IPS DF 19.7 (cell line): ENCODE measurements at regions not wholly inside any gene's neighbourhood (a gene's known extent, or its start where the extent isn't known, plus 50 kb on each side); places are given as distances from the start of the nearest gene placed in this dataset.
"Not testable (repeated sequence)": the region's sequence is repeated elsewhere in the genome, so short reads cannot be mapped to it uniquely, and the experiment has no call there.

Experiments
- DNase-seq: peaks from one replicate; pipeline ENCODE4 v3.0.0-alpha.2; 2013; ENCODE audit warnings: low read depth, low spot score

DNA sequence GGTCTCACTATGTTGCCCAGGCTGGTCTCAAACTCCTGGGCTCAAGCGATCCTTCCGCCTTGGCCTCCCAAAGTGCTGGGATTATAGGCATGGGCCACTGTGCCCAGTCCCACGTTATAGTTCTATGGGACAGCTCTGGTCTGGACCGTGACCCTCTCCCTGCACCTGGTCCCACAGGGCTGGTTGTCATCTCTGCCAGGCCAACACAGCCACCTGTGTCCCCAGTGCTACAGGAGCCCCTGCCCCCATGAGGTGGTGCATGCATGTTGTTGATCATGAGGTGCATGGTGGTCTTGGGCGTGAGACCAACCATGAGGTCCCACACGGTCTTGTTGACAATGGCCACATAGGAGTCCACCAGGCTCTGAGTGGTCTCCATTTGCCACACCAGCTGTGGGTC, 51.0 kb upstream of the UBE2Q2 start:
- DNase-seq: not testable (repeated sequence)

- DNase-seq: no peak
These were observed 51.9 kb upstream of the UBE2Q2 start for GRCh38 chr15:75791337-75791713.

- DNase-seq: no peak
These were observed 52.5 kb upstream of the UBE2Q2 start for GRCh38 chr15:75790631-75791336.

DNA sequence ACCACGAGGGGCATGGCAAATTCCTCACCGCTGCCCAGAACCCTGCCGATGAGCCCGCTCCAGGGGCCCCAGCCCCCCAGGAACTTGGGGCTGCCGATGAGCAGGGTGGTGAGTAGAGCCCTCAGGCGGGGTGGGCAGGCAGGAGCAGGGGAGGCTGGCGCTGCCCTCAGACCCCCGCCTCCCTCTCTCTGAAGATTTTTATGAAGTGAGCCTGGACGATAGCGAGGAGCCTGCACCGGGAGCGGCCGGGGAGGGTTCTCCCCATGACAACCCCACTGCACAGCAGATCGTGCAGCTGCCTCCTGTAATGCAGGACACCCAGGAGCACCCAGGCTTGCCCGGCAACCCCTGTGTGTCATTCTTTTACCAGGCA, 56.7 kb upstream of the UBE2Q2 start:
- DNase-seq: no peak

GRCh38 chr15:75785771-75786574, 57.3 kb upstream of the UBE2Q2 start:
- DNase-seq: no peak

GRCh38 chr15:75784511-75785480, 58.5 kb upstream of the UBE2Q2 start:
- not testable (repeated sequence) for DNase-seq

DNA sequence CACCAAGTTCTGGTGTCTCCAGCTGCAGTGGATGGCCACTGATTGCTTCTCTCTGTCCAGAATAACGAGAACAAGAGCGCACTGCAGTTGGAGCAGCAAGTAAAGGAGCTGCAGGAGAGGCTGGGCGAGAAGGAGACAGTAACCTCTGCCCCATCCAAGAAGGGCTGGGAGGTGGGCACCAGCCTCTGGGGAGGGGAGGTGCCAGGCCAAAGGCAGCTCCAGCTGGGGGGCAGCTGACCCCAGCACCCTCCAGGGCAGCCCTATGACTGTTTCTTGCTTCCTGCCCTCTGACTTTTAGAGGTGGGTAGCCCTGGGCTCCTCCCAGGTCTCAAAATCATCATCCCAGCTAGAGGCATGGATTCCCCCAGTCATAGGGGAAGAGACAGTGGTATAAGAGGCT, 59.7 kb upstream of the UBE2Q2 start:
- DNase-seq: not testable (repeated sequence)

DNA sequence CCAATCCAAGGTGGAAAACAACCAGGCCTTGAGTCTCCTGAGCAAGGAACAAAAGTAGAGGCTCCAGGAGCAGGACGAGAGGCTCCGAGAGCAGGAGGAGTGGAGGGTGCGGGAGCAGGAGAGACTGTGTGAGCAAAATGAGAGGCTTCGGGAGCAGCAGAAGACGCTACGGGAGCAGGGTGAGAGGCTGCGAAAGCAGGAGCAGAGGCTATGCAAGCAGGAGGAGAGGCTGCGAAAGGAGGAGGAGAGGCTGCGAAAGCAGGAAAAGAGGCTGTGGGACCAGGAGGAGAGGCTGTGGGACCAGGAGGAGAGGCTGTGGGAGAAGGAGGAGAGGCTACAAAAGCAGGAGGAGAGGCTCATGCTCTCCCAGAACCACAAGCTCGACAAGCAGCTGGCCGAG, 60.3 kb upstream of the UBE2Q2 start:
- no peak for DNase-seq

GRCh38 chr15:75780995-75781394, 62.3 kb upstream of the UBE2Q2 start:
- not testable (repeated sequence) for DNase-seq

- no peak for DNase-seq
These were observed 63.7 kb upstream of the UBE2Q2 start for GRCh38 chr15:75779504-75779903.

GRCh38 chr15:75776871-75777610, 64.4 kb upstream of the CSPG4 start:
- not testable (repeated sequence) for DNase-seq

DNA sequence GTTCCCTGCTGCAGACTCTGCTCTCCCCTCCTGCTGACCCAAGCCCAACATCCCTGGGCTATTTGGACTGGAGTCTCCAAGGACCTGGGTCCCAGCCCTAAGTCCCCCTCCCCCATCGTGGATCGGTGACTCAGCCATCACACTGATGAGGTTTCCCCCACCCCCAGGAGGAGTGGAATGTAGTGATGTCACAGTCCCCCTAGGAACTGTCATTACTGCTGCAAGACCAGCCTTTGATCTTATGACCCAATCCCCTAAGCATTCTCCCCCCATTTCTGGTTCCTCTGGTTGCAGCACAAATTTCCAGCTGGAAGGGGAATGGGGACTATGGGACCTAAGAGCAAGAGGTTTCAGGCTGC, 63.4 kb upstream of the CSPG4 start:
- peak; percentile 30 for DNase-seq

GRCh38 chr15:75775296-75776064, 62.8 kb upstream of the CSPG4 start:
- peak; percentile 64 for DNase-seq

DNA sequence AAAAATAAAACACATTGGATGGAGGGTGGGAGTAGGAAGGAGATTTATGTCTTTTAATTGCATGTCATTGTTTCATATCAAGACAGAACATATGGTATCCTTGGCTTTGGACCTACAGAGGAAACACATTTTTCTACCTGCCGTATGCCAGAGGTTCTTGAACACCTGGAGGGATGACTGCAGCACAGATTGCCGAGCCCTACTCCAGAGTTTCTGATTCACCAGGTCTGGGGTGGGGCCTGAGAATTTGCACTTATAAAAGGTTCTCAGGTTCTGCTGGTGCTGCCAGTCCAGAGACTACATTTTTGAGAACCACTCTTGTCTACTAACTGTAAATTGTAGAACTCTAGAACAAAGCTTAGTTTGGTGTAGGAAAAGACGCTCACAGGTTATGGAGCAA, 61.3 kb upstream of the CSPG4 start:
- DNase-seq: not testable (repeated sequence)

DNA sequence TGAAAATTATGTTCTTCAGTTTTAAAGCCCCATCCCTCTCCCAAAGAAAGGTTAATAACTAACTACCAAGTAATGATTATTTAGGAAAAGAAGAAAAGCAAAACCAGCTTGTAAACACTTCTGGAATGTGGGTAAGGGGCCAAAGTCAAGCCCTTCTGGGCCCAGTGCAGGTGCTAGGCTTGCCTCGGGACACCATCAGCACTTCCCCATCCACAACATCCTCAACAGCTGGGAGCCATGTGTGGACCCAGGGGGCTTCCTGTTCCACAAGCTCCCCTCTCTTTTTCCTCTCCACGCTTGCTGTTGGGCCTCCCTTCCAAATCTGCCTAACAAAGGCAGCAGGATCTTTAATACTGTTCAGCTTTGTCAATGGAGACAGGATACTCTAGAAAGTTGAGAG, 58.4 kb upstream of the CSPG4 start:
- peak; percentile 45 for DNase-seq

- DNase-seq: no peak
These were observed 57.5 kb upstream of the CSPG4 start for GRCh38 chr15:75770131-75770530.

- not testable (repeated sequence) for DNase-seq
These were observed 55.9 kb upstream of the CSPG4 start for GRCh38 chr15:75768526-75768925.

DNA sequence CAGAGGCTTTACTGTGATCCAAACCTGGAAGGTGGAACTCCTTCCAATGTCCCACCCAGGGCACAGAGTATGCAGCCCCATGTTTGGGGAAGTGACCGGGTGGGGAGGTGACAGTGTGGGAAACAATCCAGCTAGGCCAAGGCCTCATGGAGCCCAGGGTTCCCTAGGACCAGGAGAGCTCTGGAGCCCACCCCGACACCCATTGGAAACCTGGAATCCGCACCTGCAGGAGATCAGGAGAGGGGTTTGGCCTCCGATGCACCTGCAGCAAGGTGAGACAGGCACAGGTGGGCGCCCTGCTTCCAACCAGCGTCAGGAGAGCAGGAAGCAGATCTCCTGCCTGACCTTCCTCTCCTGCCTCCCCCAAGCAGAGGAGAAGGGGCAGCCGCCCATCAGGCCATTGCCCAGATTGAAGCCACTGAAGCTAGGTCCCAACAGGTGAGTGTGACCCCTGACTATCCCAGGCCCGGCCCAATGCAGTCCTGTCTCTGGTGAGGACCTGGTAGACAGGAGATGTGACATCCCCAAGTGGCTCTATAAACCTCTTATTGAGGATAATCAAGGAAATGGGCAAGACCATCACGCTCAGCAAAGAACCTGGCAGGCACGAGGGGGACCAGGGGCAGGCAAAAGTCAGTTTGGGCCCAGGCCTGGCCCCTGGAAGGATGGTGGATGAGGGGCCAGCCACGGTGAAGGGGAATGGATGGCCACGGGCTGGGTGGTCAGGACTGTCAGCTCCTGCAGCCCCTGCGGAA, 53.1 kb upstream of the CSPG4 start:
- DNase-seq: not testable (repeated sequence)

GRCh38 chr15:75764845-75765550, 52.4 kb upstream of the CSPG4 start:
- DNase-seq: not testable (repeated sequence)
